HG02943 (cell line): ENCODE measurements at regions not wholly inside any gene's neighbourhood (a gene's known extent, or its start where the extent isn't known, plus 50 kb on each side); places are given as distances from the start of the nearest gene placed in this dataset.
A peak's percentile ranks its signal among the peaks of the same experiment; 100 is the strongest.
"Not testable (repeated sequence)": the region's sequence is repeated elsewhere in the genome, so short reads cannot be mapped to it uniquely, and the experiment has no call there.

Experiments used
- ATAC-seq: cut with Tn5 transposase; IDR thresholded peaks from one replicate; pipeline ENCODE4 v1.9.1; 2021; ENCODE audit warnings: mild to moderate bottlenecking, low read depth, moderate library complexity; ENCODE audit not compliant: unreplicated experiment

- no peak for ATAC-seq
Measured at GRCh38 chr20:54323227-54323734, 115.4 kb downstream of the PFDN4 start.

- no peak for ATAC-seq
Measured at GRCh38 chr20:54324041-54324440, 116.2 kb downstream of the PFDN4 start.

GRCh38 chr20:54324652-54325285 is 116.9 kb downstream of the PFDN4 start:
- ATAC-seq = no peak

GRCh38 chr20:54335299-54335698 is 127.4 kb downstream of the PFDN4 start:
- ATAC-seq = no peak

- no peak for ATAC-seq
Measured at GRCh38 chr20:54337144-54337543, 129.3 kb downstream of the PFDN4 start.

GRCh38 chr20:54339093-54339492 is 131.2 kb downstream of the PFDN4 start:
- no peak for ATAC-seq

- no peak for ATAC-seq
Measured at GRCh38 chr20:54340206-54340605, 132.3 kb downstream of the PFDN4 start.

- no peak for ATAC-seq
Measured at GRCh38 chr20:54340667-54341081, 132.8 kb downstream of the PFDN4 start.

GRCh38 chr20:54342258-54342920 is 133.0 kb upstream of the DOK5 start:
- ATAC-seq = no peak

- no peak for ATAC-seq
Measured at GRCh38 chr20:54343099-54343498, 132.3 kb upstream of the DOK5 start.

- no peak for ATAC-seq
Measured at GRCh38 chr20:54343634-54344033, 131.8 kb upstream of the DOK5 start.

- no peak for ATAC-seq
Measured at GRCh38 chr20:54344832-54345231, 130.6 kb upstream of the DOK5 start.

GRCh38 chr20:54345301-54345724 is 130.1 kb upstream of the DOK5 start:
- ATAC-seq = peak; percentile 73

GRCh38 chr20:54345821-54346220 is 129.6 kb upstream of the DOK5 start:
- ATAC-seq = no peak

GRCh38 chr20:54346276-54346675 is 129.1 kb upstream of the DOK5 start:
- no peak for ATAC-seq

- no peak for ATAC-seq
Measured at GRCh38 chr20:54347166-54347833, 128.1 kb upstream of the DOK5 start.

GRCh38 chr20:54350415-54350814 is 125.0 kb upstream of the DOK5 start:
- no peak for ATAC-seq

GRCh38 chr20:54351371-54352136 is 123.8 kb upstream of the DOK5 start:
- ATAC-seq = no peak

- ATAC-seq = not testable (repeated sequence)
Measured at GRCh38 chr20:54352541-54352940, 122.9 kb upstream of the DOK5 start.

- no peak for ATAC-seq
Measured at GRCh38 chr20:54353292-54353691, 122.1 kb upstream of the DOK5 start.
